Keratinocyte (primary cell): ENCODE measurements at regions not wholly inside any gene's neighbourhood (a gene's known extent, or its start where the extent isn't known, plus 50 kb on each side); places are given as distances from the start of the nearest gene placed in this dataset.

Experiments used
- DNase-seq: peaks from one replicate; pipeline ENCODE4 v3.0.0-alpha.2; 2011; ENCODE audit warnings: low read depth, missing footprints, low spot score
- FAIRE-seq: peaks from 2 replicates; lab custom pipeline; 2011; peaks lifted over from hg19 to GRCh38; lab: Jason Lieb, UNC
- H2AFZ ChIP-seq: 2 replicates; pipeline ENCODE4 v1.6.0; 2012; ENCODE audit warnings: low read length, control low read depth, inconsistent platforms; ENCODE audit not compliant: control insufficient read depth
- H3K27ac ChIP-seq: 2 replicates; pipeline ENCODE4 v1.5.1; 2011; ENCODE audit warnings: low read length; ENCODE audit not compliant: control insufficient read depth, insufficient read depth
- H3K27me3 ChIP-seq: 3 replicates; pipeline ENCODE4 v1.6.0; 2011; ENCODE audit warnings: low read length; ENCODE audit not compliant: control insufficient read depth, insufficient read depth; ENCODE audit errors: extremely low read depth
- H3K36me3 ChIP-seq, 2 experiments: 2 replicates in 1 of 2; 3 replicates in 1 of 2; pipeline ENCODE4 v1.5.1; 2011; ENCODE audit warnings: low read length in 2 of 2, mild to moderate bottlenecking in 1 of 2; ENCODE audit not compliant: control insufficient read depth in 2 of 2, insufficient read depth in 2 of 2; ENCODE audit errors: extremely low read depth in 1 of 2
- H3K4me1 ChIP-seq: 3 replicates; pipeline ENCODE4 v1.5.1; 2011; ENCODE audit warnings: low read length; ENCODE audit not compliant: control insufficient read depth, insufficient read depth; ENCODE audit errors: extremely low read depth
- H3K4me2 ChIP-seq: 3 replicates; pipeline ENCODE4 v1.6.0; 2011; ENCODE audit warnings: low read depth, low read length; ENCODE audit not compliant: control insufficient read depth, insufficient read depth; ENCODE audit errors: extremely low read depth
- H3K4me3 ChIP-seq, 3 experiments: fragments of 200-600 bp in 1 of 3; sonication (generic) in 1 of 3; 2 replicates in 2 of 3; 3 replicates in 1 of 3; pipeline ENCODE4 v1.5.1; 2011 to 2016; ENCODE audit warnings: low read length in 3 of 3, mild to moderate bottlenecking in 3 of 3, control low read depth in 2 of 3, inconsistent platforms in 1 of 3, low read depth in 1 of 3, mixed read lengths in 1 of 3, mixed run types in 1 of 3, moderate library complexity in 1 of 3; ENCODE audit not compliant: control insufficient read depth in 2 of 3, insufficient read depth in 2 of 3; ENCODE audit errors: extremely low read depth in 1 of 3
- H3K79me2 ChIP-seq: 2 replicates; pipeline ENCODE4 v1.6.0; 2012; ENCODE audit warnings: low read length; ENCODE audit not compliant: control insufficient read depth, insufficient read depth
- H3K9ac ChIP-seq: 3 replicates; pipeline ENCODE4 v1.6.0; 2011; ENCODE audit warnings: low read length; ENCODE audit not compliant: control insufficient read depth, insufficient read depth; ENCODE audit errors: extremely low read depth
- H3K9me1 ChIP-seq: 3 replicates; pipeline ENCODE4 v1.6.0; 2011; ENCODE audit warnings: low read length; ENCODE audit not compliant: control insufficient read depth, insufficient read depth; ENCODE audit errors: extremely low read depth
- H3K9me3 ChIP-seq: 2 replicates; pipeline ENCODE4 v1.5.1; 2012; ENCODE audit warnings: low read depth, low read length; ENCODE audit not compliant: control insufficient read depth
- H4K20me1 ChIP-seq: 3 replicates; pipeline ENCODE4 v1.6.0; 2011; ENCODE audit warnings: low read length; ENCODE audit not compliant: control insufficient read depth, insufficient read depth; ENCODE audit errors: extremely low read depth
- EZH2 ChIP-seq: IDR thresholded peaks from one replicate; pipeline ENCODE4 v1.6.1; 2012; ENCODE audit warnings: inconsistent platforms, mild to moderate bottlenecking, low read length, moderate library complexity
- dilution Hi-C: fragments of 300-500 bp; cut with MboI; formaldehyde crosslinking; loops from one replicate; pipeline ENCODE4 v1.7.0; 2020; ENCODE audit warnings: low sequenced_read_pairs; ENCODE audit not compliant: extremely low pct_ligation_motif_present
- TF ChIP-seq, protein P1 (sequence below), 3 experiments: IDR thresholded peaks in 1 of 3; conservative IDR thresholded peaks in 1 of 3; optimal IDR thresholded peaks in 1 of 3; 2 replicates in 2 of 3; 3 replicates in 1 of 3; pipeline versions ENCODE3 to v1.5.1; 2011; ENCODE audit warnings: low read length in 3 of 3, mild to moderate bottlenecking in 3 of 3, moderate library complexity in 2 of 3, control low read depth in 1 of 3, inconsistent platforms in 1 of 3; ENCODE audit not compliant: insufficient read depth in 2 of 3; ENCODE audit errors: extremely low read depth in 1 of 3

DNA sequence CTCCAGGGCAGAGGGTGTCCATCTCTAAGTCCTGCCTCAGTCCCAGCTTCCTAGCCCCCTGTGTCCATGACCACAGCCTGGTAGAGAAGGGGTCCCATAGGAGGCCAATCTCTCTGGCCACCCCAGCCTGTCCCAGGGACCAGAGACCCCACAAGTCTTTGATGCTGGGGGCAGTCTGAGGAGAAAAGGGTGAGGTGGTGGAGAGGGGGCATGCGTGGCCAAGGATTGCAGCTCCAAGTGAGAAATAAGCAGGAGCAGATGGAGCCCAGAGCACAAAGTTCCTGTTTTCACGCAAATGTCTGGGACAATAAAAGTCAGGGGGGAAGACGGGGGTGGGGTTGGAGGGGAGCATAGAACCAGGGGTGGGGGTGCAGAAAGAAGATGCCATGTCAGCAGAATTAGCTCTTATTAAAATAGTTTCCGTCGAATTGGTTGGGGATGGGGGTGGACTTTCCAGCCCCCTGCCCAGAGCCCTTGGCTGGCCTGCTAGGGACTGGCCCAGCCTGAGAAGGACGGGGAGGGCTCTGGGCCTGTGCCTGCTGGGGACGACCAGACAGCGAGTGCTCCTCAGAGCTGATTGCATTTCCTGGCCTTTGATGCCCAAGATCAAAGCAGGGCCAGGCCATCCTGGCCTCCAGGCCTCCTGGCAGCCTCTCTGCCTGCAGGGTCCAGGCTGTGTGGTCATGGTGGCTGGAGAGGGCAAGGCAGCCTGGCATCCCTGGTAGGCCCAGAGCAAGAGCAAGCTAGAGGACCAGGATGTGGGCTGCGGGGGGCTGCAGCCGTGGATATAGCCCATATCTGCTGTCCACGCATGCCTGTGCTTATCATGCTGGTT, 337.1 kb downstream of the DYSF start:
- H2AFZ ChIP-seq = no peak overlapping the region
- TF ChIP-seq, protein P1, sequence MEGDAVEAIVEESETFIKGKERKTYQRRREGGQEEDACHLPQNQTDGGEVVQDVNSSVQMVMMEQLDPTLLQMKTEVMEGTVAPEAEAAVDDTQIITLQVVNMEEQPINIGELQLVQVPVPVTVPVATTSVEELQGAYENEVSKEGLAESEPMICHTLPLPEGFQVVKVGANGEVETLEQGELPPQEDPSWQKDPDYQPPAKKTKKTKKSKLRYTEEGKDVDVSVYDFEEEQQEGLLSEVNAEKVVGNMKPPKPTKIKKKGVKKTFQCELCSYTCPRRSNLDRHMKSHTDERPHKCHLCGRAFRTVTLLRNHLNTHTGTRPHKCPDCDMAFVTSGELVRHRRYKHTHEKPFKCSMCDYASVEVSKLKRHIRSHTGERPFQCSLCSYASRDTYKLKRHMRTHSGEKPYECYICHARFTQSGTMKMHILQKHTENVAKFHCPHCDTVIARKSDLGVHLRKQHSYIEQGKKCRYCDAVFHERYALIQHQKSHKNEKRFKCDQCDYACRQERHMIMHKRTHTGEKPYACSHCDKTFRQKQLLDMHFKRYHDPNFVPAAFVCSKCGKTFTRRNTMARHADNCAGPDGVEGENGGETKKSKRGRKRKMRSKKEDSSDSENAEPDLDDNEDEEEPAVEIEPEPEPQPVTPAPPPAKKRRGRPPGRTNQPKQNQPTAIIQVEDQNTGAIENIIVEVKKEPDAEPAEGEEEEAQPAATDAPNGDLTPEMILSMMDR (optimal IDR thresholded peaks at IDR 0.05 in 1 of 3, IDR thresholded peaks at IDR 0.05 in 1 of 3, conservative IDR thresholded peaks at IDR 0.05 in 1 of 3; ENCODE audit: extremely low read depth in 1 of 3, insufficient read depth in 2 of 3, low read length in 3 of 3) = no peak
- no peak for TF ChIP-seq EZH2
- H3K27me3 ChIP-seq = peaks cover 26% of the 10 kb centered on the region
- H3K27ac ChIP-seq = no peak overlapping the region
- H3K9me3 ChIP-seq = no peaks in the 10 kb centered on the region
- no peak overlapping the region for H3K9ac ChIP-seq
- dilution Hi-C loops = no loop called here
- H3K36me3 ChIP-seq = no peaks in the 10 kb centered on the region
- H4K20me1 ChIP-seq = no peaks in the 10 kb centered on the region
- H3K4me2 ChIP-seq = no peak overlapping the region
- no peak for DNase-seq
- no peaks in the 10 kb centered on the region for H3K4me1 ChIP-seq
- H3K4me3 ChIP-seq = no peak overlapping the region
- no peak for FAIRE-seq
- no peaks in the 10 kb centered on the region for H3K79me2 ChIP-seq
- no peaks in the 10 kb centered on the region for H3K9me1 ChIP-seq

DNA sequence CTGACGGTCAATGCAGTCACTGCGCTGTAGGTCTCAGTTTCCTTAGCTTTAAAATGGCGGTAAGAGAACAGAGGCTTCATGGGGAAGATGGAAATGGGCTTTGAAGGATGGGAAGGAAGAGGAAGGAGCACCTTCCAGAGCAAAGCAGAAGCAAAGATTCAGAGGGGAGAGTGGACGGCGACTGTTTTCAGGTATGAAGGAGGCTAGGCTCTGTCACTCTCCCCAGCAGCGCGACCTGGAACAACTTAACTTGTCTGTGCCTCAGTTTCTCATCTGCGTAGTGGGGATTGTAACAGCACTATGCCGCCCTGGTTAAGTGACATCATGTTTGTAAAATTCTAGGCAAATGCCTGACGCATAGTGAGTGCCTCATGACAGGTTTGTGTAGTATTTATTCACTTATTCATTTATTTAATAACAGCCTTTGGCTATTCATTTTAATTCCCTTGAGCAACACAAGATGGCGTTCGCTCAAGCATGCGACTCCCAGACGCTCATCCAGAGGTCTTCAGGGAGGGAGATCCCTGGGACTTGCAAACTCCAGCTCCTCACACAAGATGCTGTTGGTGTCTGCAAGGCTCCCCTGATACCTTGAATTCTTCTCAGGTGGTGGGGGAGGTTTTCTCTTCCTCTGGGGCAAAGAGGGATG, 336.3 kb downstream of the DYSF start:
- no peak overlapping the region for H2AFZ ChIP-seq
- no peak overlapping the region for H3K27ac ChIP-seq
- H3K9ac ChIP-seq = no peak overlapping the region
- H3K27me3 ChIP-seq = peaks cover 23% of the 10 kb centered on the region
- H3K79me2 ChIP-seq = no peaks in the 10 kb centered on the region
- H3K36me3 ChIP-seq = no peaks in the 10 kb centered on the region
- DNase-seq = no peak
- no peaks in the 10 kb centered on the region for H4K20me1 ChIP-seq
- H3K9me3 ChIP-seq = no peaks in the 10 kb centered on the region
- H3K4me2 ChIP-seq = no peak overlapping the region
- no peak overlapping the region for H3K4me3 ChIP-seq
- H3K9me1 ChIP-seq = no peaks in the 10 kb centered on the region
- dilution Hi-C loops = no loop called here
- TF ChIP-seq EZH2 = no peak
- TF ChIP-seq, protein P1 (optimal IDR thresholded peaks at IDR 0.05 in 1 of 3, IDR thresholded peaks at IDR 0.05 in 1 of 3, conservative IDR thresholded peaks at IDR 0.05 in 1 of 3; ENCODE audit: extremely low read depth in 1 of 3, insufficient read depth in 2 of 3, low read length in 3 of 3) = no peak
- peaks cover 7% of the 10 kb centered on the region for H3K4me1 ChIP-seq
- FAIRE-seq = no peak
